ENCODE measurements at regions not wholly inside any gene's neighbourhood (a gene's known extent, or its start where the extent isn't known, plus 50 kb on each side); places are given as distances from the start of the nearest gene placed in this dataset.
"Not testable (repeated sequence)": the region's sequence is repeated elsewhere in the genome, so short reads cannot be mapped to it uniquely, and the experiment has no call there.

DNA sequence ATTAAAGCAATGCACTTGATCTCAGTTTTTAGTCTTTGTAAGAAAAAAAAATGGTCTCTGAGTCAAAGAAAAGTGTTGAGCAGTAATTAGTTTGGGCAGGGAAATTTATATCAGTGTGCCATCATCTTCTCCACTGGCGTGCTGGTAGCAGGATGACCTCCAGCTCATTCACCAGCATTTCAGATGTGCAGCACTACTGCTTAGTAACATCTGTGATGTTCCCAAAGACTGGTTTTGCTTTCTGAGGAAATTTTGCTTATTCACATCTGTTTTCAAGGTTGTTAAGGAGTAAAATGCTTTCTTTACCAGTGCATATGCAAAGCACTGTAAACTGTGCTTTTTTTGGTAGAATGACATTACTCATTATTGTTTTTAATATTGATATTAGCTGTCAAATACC is 540.4 kb downstream of the TRAM1L1 start:
- 64 to 84% (median 74%) methylated on average over 1 of the region's 1 CpG for WGBS, 4 donors
- Histone ChIP-seq H3K27ac (no peak overlapping the region), H3K4me1 (no peaks in the 10 kb centered on the region), H3K4me3 (no peak overlapping the region), H3K9me3 (peaks cover 0 to 3% (median 0%) of the 10 kb centered on the region in 12 donors), H3K36me3 (no peaks in the 10 kb centered on the region), H3K27me3 (no peaks in the 10 kb centered on the region)
- ATAC-seq, result no peak
- no peak for DNase-seq
- intact Hi-C loops (cut with DNase I), result no loop called here
- TF ChIP-seq, protein P1, sequence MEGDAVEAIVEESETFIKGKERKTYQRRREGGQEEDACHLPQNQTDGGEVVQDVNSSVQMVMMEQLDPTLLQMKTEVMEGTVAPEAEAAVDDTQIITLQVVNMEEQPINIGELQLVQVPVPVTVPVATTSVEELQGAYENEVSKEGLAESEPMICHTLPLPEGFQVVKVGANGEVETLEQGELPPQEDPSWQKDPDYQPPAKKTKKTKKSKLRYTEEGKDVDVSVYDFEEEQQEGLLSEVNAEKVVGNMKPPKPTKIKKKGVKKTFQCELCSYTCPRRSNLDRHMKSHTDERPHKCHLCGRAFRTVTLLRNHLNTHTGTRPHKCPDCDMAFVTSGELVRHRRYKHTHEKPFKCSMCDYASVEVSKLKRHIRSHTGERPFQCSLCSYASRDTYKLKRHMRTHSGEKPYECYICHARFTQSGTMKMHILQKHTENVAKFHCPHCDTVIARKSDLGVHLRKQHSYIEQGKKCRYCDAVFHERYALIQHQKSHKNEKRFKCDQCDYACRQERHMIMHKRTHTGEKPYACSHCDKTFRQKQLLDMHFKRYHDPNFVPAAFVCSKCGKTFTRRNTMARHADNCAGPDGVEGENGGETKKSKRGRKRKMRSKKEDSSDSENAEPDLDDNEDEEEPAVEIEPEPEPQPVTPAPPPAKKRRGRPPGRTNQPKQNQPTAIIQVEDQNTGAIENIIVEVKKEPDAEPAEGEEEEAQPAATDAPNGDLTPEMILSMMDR (IDR thresholded peaks at IDR 0.05), result no peak
- TF ChIP-seq POLR2A (IDR thresholded peaks at IDR 0.05), result no peak

DNA sequence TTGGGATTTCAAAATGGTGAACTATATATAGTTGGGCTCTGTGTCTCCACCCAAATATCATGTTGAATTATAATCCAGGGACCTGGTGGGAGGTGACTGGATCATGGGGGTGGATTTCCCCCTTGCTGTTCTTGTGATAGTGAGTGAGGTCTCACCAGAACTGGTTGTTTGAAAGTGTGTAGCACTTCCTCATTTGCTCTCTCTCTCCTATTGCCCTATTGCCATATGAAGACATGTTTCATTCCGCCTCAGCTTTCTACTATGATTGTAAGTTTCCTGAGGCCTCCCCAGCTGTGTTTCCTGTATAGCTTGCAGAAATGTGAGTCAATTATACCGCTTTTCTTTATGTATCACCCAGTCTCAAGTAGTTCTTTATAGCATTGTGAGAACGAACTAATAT is 545.6 kb downstream of the TRAM1L1 start:
- no peaks in the 10 kb centered on the region for H3K27me3 ChIP-seq
- H3K4me1 ChIP-seq, result no peaks in the 10 kb centered on the region
- TF ChIP-seq, protein P1 (IDR thresholded peaks at IDR 0.05), result no peak
- no peak for TF ChIP-seq POLR2A (IDR thresholded peaks at IDR 0.05)
- ATAC-seq (no peak), DNase-seq (no peak)
- no peaks in the 10 kb centered on the region for H3K36me3 ChIP-seq
- WGBS, 4 donors, result 81 to 87% (median 85%) methylated on average over 3 of the region's 3 CpGs
- H3K27ac ChIP-seq, result no peak overlapping the region
- no peaks in the 10 kb centered on the region for H3K9me3 ChIP-seq
- intact Hi-C loops (cut with DNase I), result no loop called here
- H3K4me3 ChIP-seq, result no peak overlapping the region

DNA sequence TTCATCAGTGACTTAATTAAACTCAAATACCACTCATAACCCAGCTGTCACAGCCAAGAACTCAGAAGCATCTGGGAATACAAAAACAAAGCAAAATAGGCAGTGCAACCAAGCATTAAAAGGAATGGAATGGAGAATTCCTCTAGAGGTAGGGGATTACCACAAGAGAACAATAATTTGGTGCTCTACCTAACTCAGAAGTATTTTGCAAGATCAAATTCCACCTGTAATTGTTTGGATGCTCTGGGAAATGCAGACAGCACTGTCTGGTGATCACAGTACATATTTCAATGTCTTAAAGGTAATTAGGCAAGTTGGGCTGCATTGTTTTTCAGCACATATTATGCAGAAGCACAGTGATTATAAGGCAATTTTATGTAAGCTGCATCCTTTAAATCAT is 547.5 kb downstream of the TRAM1L1 start:
- Histone ChIP-seq H3K36me3 (no peaks in the 10 kb centered on the region), H3K27ac (no peak overlapping the region), H3K4me1 (no peaks in the 10 kb centered on the region), H3K4me3 (no peak overlapping the region), H3K9me3 (no peaks in the 10 kb centered on the region), H3K27me3 (no peaks in the 10 kb centered on the region)
- ATAC-seq (no peak), DNase-seq (no peak)
- intact Hi-C loops (cut with DNase I), result no loop called here
- TF ChIP-seq, protein P1 (IDR thresholded peaks at IDR 0.05), result no peak
- TF ChIP-seq POLR2A (IDR thresholded peaks at IDR 0.05), result no peak

DNA sequence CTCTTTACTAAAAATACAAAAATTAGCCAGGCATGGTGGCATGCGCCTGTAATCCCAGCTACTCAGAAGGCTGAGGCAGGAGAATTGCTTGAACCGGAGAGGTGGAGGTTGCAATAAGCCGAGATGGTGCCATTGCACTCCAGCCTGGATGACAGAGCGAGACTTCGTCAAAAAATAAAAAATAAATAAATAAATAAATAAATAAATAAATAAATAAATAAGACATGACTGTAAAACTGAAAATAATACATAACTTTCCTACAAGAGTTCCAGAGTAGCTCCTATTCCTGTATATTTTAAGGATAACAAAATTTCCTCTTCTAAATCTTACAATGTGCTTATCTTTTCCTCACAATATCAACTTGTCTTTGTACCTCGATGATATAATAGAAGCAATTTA is 549.4 kb downstream of the TRAM1L1 start:
- intact Hi-C loops (cut with DNase I); ATAC-seq: not testable (repeated sequence)
- 86 to 93% (median 90%) methylated on average over 6 of the region's 6 CpGs for WGBS, 4 donors

DNA sequence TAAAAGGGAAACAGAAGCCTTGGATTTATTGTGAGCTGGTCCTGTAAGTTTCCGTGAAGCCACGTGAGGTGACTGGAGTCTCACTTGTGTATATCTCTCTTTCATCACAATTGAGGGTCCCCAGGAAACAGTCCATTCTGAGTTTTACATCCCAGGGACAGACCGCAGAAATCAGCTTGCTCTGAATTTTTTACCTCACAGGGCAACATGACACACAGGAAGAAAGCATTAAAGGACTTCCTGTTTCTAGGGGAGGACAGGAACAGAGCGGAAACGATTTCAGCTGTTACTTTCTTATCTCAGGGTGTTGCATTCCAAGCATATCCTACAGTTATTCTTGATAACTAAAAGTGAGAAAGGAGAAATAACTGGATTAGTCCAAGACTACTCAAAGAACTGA is 553.5 kb downstream of the TRAM1L1 start:
- Histone ChIP-seq H3K27ac (no peak overlapping the region), H3K9me3 (no peaks in the 10 kb centered on the region), H3K4me1 (no peaks in the 10 kb centered on the region), H3K36me3 (no peaks in the 10 kb centered on the region), H3K27me3 (no peaks in the 10 kb centered on the region), H3K4me3 (no peak overlapping the region)
- intact Hi-C loops (cut with DNase I), result no loop called here
- 27 to 30% (median 28%) methylated on average over 5 of the region's 5 CpGs for WGBS, 4 donors
- TF ChIP-seq, protein P1 (IDR thresholded peaks at IDR 0.05), result no peak
- no peak for TF ChIP-seq POLR2A (IDR thresholded peaks at IDR 0.05)
- DNase-seq (no peak), ATAC-seq (no peak)

More for the DNA sequence above, 549.4 kb downstream of the TRAM1L1 start:
- H3K27me3 ChIP-seq, H3K9me3 ChIP-seq, DNase-seq, H3K36me3 ChIP-seq, H3K4me1 ChIP-seq, H3K27ac ChIP-seq, H3K4me3 ChIP-seq: not testable (repeated sequence)

Data from heart left ventricle (tissue), 16 donors.